ENCODE measurements at regions not wholly inside any gene's neighbourhood (a gene's known extent, or its start where the extent isn't known, plus 50 kb on each side); places are given as distances from the start of the nearest gene placed in this dataset.

GRCh38 chr10:111430070-111430469 lies 353.2 kb downstream of the ADRA2A start (continued):
- TF ChIP-seq, protein P1, sequence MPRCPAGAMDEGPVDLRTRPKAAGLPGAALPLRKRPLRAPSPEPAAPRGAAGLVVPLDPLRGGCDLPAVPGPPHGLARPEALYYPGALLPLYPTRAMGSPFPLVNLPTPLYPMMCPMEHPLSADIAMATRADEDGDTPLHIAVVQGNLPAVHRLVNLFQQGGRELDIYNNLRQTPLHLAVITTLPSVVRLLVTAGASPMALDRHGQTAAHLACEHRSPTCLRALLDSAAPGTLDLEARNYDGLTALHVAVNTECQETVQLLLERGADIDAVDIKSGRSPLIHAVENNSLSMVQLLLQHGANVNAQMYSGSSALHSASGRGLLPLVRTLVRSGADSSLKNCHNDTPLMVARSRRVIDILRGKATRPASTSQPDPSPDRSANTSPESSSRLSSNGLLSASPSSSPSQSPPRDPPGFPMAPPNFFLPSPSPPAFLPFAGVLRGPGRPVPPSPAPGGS (IDR thresholded peaks at IDR 0.05; ENCODE audit: borderline replicate concordance, insufficient read depth, low read depth, low read length, poor library complexity, severe bottlenecking), result no peak
- TF ChIP-seq SMAD1 (IDR thresholded peaks at IDR 0.05; ENCODE audit: low read depth, partially characterized antibody) (no peak), SRF (IDR thresholded peaks at IDR 0.05; ENCODE audit: low read depth in 2 of 2, low read length in 2 of 2) (no peak), CBX5 (IDR thresholded peaks at IDR 0.05; ENCODE audit: low read depth) (no peak), JUNB (IDR thresholded peaks at IDR 0.05) (no peak), PML (IDR thresholded peaks at IDR 0.05; ENCODE audit: low read length) (no peak), SIX5 (IDR thresholded peaks at IDR 0.05; ENCODE audit: low read depth, low read length, severe bottlenecking) (no peak)
- TF ChIP-seq, protein P2, sequence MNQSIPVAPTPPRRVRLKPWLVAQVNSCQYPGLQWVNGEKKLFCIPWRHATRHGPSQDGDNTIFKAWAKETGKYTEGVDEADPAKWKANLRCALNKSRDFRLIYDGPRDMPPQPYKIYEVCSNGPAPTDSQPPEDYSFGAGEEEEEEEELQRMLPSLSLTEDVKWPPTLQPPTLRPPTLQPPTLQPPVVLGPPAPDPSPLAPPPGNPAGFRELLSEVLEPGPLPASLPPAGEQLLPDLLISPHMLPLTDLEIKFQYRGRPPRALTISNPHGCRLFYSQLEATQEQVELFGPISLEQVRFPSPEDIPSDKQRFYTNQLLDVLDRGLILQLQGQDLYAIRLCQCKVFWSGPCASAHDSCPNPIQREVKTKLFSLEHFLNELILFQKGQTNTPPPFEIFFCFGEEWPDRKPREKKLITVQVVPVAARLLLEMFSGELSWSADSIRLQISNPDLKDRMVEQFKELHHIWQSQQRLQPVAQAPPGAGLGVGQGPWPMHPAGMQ (IDR thresholded peaks at IDR 0.05; ENCODE audit: borderline replicate concordance), result no peak

DNA sequence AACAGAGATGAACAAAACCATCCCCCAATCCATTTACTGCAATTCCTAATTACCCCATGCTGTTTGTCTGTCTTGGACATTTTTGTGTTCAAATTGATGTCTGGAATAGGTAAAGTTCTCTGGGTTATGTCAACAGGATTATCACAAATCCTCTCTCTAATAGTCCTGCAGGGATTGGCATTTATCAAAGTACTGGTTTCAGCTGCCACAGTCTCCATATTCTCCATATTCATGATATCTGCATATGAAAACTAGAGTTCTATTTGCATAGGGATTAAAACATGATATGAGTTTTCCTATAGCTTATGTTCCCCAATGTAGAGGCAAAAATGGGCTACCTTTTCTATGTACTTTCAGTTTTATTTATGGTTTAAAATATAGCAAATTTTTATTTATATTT lies 355.8 kb downstream of the ADRA2A start:
- FAIRE-seq, result no peak
- in situ Hi-C loops (cut with MboI), result no loop called here
- POLR2A ChIA-PET, result no interaction called here

More for the DNA sequence above, 355.8 kb downstream of the ADRA2A start:
- DNase-seq (ENCODE audit: low read depth, low spot score) (no peak), ATAC-seq (no peak)
- no peaks in the 10 kb centered on the region for H3K9me3 ChIP-seq (replicated peaks; ENCODE audit: control insufficient read depth, insufficient read depth, low read length)
- intact Hi-C loops (cut with micrococcal nuclease; ENCODE audit: unreplicated experiment), result no loop called here
- H3K9ac ChIP-seq (ENCODE audit: control insufficient read depth, insufficient read depth, low read length), result no peak overlapping the region
- H2AFZ ChIP-seq (ENCODE audit: control insufficient read depth, low read depth, low read length), result no peak overlapping the region
- H3K79me2 ChIP-seq (ENCODE audit: control insufficient read depth, insufficient read depth, low read length), result no peaks in the 10 kb centered on the region
- no peaks in the 10 kb centered on the region for H3K4me1 ChIP-seq (ENCODE audit: control insufficient read depth, insufficient read depth, low read length)
- ChIA-PET SMC1A (ENCODE audit: uncharacterized antibody, unreplicated experiment) (no interaction called here), RAD21 (ENCODE audit: unreplicated experiment) (no interaction called here), CTCF (no interaction called here)
- H4K20me1 ChIP-seq (ENCODE audit: control insufficient read depth, insufficient read depth), result no peaks in the 10 kb centered on the region
- H3K36me3 ChIP-seq (ENCODE audit: control insufficient read depth in 2 of 2, insufficient read depth in 2 of 2, low read length in 1 of 2), result no peaks in the 10 kb centered on the region
- H3K27ac ChIP-seq (ENCODE audit: control insufficient read depth, insufficient read depth), result no peak overlapping the region
- no peak overlapping the region for H3K4me3 ChIP-seq
- H3K4me2 ChIP-seq (ENCODE audit: control insufficient read depth, insufficient read depth), result no peak overlapping the region
- no peak for TF ChIP-seq SRF (IDR thresholded peaks at IDR 0.05; ENCODE audit: low read depth in 2 of 2, low read length in 2 of 2)
- H3K27me3 ChIP-seq (replicated peaks in 1 of 2; ENCODE audit: control insufficient read depth in 2 of 2, insufficient read depth in 2 of 2, low read length in 1 of 2), result no peaks in the 10 kb centered on the region
- no TSS peak for BruUV-seq (replicated peaks)
